KMS-11 (cell line): ENCODE measurements at regions not wholly inside any gene's neighbourhood (a gene's known extent, or its start where the extent isn't known, plus 50 kb on each side); places are given as distances from the start of the nearest gene placed in this dataset.

Experiments used
- H2AFZ ChIP-seq: fragments of 200-600 bp; sonication (generic); 2 replicates; pipeline ENCODE4 v1.6.1; 2016; ENCODE audit warnings: antibody characterized with exemption, mixed run types, low read depth
- H3K27ac ChIP-seq: fragments of 200-600 bp; sonication (generic); 2 replicates; pipeline ENCODE4 v1.6.1; 2016; ENCODE audit warnings: mild to moderate bottlenecking, mixed run types
- H3K27me3 ChIP-seq: fragments of 200-600 bp; sonication (generic); 2 replicates; pipeline ENCODE4 v1.6.1; 2017; ENCODE audit warnings: mild to moderate bottlenecking, low read depth, mixed run types, moderate library complexity; ENCODE audit not compliant: insufficient read depth
- H3K36me3 ChIP-seq: fragments of 200-600 bp; sonication (generic); 2 replicates; pipeline ENCODE4 v1.6.1; 2017; ENCODE audit warnings: mild to moderate bottlenecking, mixed run types; ENCODE audit not compliant: insufficient read depth
- H3K4me1 ChIP-seq: fragments of 200-600 bp; sonication (generic); 2 replicates; pipeline ENCODE4 v1.6.1; 2016; ENCODE audit warnings: mild to moderate bottlenecking, low read depth, mixed run types; ENCODE audit not compliant: poor library complexity, severe bottlenecking
- H3K4me2 ChIP-seq: fragments of 200-600 bp; sonication (generic); 2 replicates; pipeline ENCODE4 v1.7.0; 2016; ENCODE audit warnings: mild to moderate bottlenecking, mixed run types
- H3K4me3 ChIP-seq: fragments of 200-600 bp; sonication (generic); IDR thresholded peaks from 2 replicates; pipeline ENCODE4 v1.6.1; 2017; ENCODE audit warnings: low read depth, low read length, mixed read lengths; ENCODE audit not compliant: insufficient read depth
- H3K79me2 ChIP-seq: fragments of 200-600 bp; sonication (generic); 2 replicates; pipeline ENCODE4 v1.6.1; 2016; ENCODE audit warnings: low read depth, mixed run types; ENCODE audit not compliant: insufficient read depth
- H3K9ac ChIP-seq: fragments of 200-600 bp; sonication (generic); 2 replicates; pipeline ENCODE4 v1.6.1; 2016; ENCODE audit warnings: mild to moderate bottlenecking, mixed run types
- H4K20me1 ChIP-seq: fragments of 200-600 bp; sonication (generic); 2 replicates; pipeline ENCODE4 v1.6.1; 2016; ENCODE audit warnings: mild to moderate bottlenecking, mixed run types; ENCODE audit not compliant: insufficient read depth
- CTCF ChIP-seq: fragments of 200-600 bp; sonication (generic); conservative IDR thresholded peaks from 2 replicates; pipeline ENCODE4 v1.6.1; 2017; ENCODE audit warnings: low read depth, mild to moderate bottlenecking, antibody characterized with exemption, low read length, moderate library complexity, mixed read lengths

GRCh38 chr5:68746220-68746619 is 347.6 kb upstream of the SLC30A5 start:
- TF ChIP-seq CTCF: no peak
- no peaks in the 10 kb centered on the region for H4K20me1 ChIP-seq
- no peak overlapping the region for H3K9ac ChIP-seq
- H3K27ac ChIP-seq: no peak overlapping the region
- H3K36me3 ChIP-seq: no peaks in the 10 kb centered on the region
- no peaks in the 10 kb centered on the region for H3K27me3 ChIP-seq
- no peaks in the 10 kb centered on the region for H3K79me2 ChIP-seq
- no peak overlapping the region for H2AFZ ChIP-seq
- H3K4me3 ChIP-seq: no peak overlapping the region
- H3K4me2 ChIP-seq: no peak overlapping the region
- peaks cover 7% of the 10 kb centered on the region for H3K4me1 ChIP-seq

GRCh38 chr5:68746643-68747420 is 347.0 kb upstream of the SLC30A5 start:
- H3K4me2 ChIP-seq: no peak overlapping the region
- H3K27ac ChIP-seq: no peak overlapping the region
- peaks cover 1% of the 10 kb centered on the region for H3K4me1 ChIP-seq
- H4K20me1 ChIP-seq: no peaks in the 10 kb centered on the region
- no peak for TF ChIP-seq CTCF
- no peaks in the 10 kb centered on the region for H3K27me3 ChIP-seq
- no peak overlapping the region for H3K4me3 ChIP-seq
- H2AFZ ChIP-seq: no peak overlapping the region
- H3K79me2 ChIP-seq: no peaks in the 10 kb centered on the region
- H3K9ac ChIP-seq: no peak overlapping the region
- H3K36me3 ChIP-seq: no peaks in the 10 kb centered on the region

- H4K20me1 ChIP-seq: no peaks in the 10 kb centered on the region
- H3K79me2 ChIP-seq: no peaks in the 10 kb centered on the region
- H3K36me3 ChIP-seq: no peaks in the 10 kb centered on the region
- no peak overlapping the region for H3K9ac ChIP-seq
- H3K27me3 ChIP-seq: no peaks in the 10 kb centered on the region
- no peak overlapping the region for H3K4me2 ChIP-seq
- H2AFZ ChIP-seq: no peak overlapping the region
- no peak overlapping the region for H3K4me3 ChIP-seq
- TF ChIP-seq CTCF: no peak
- no peak overlapping the region for H3K27ac ChIP-seq
- H3K4me1 ChIP-seq: no peaks in the 10 kb centered on the region
Observed at GRCh38 chr5:68747521-68747920, 346.3 kb upstream of the SLC30A5 start.

GRCh38 chr5:68748101-68748500 is 345.7 kb upstream of the SLC30A5 start:
- H3K79me2 ChIP-seq: no peaks in the 10 kb centered on the region
- no peaks in the 10 kb centered on the region for H3K27me3 ChIP-seq
- no peak for TF ChIP-seq CTCF
- H3K4me3 ChIP-seq: no peak overlapping the region
- H3K36me3 ChIP-seq: no peaks in the 10 kb centered on the region
- no peak overlapping the region for H3K4me2 ChIP-seq
- no peaks in the 10 kb centered on the region for H3K4me1 ChIP-seq
- H3K27ac ChIP-seq: no peak overlapping the region
- no peaks in the 10 kb centered on the region for H4K20me1 ChIP-seq
- no peak overlapping the region for H2AFZ ChIP-seq
- H3K9ac ChIP-seq: no peak overlapping the region
